ENCODE measurements at regions not wholly inside any gene's neighbourhood (a gene's known extent, or its start where the extent isn't known, plus 50 kb on each side); places are given as distances from the start of the nearest gene placed in this dataset.

DNA sequence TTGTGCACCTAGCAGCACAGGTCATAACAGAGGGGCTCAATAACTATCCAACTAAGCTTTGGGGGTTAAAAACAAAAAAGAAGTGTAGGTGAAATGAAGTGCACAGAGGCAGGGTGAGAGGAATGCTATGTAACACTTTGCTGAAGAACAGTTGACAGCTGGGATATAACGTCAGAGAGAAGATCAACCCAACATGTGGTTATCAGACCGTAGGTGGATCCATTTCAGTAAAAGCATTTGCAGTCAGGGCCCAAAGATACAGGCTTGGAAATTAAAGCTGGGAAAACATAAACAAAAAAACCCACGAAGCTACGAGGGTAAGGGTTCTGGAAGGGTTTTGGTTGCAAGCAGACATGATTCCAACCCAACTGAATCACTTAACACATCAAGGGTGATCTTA is 377.5 kb upstream of the NR2F2 start (continued):
- TF ChIP-seq, protein P1, sequence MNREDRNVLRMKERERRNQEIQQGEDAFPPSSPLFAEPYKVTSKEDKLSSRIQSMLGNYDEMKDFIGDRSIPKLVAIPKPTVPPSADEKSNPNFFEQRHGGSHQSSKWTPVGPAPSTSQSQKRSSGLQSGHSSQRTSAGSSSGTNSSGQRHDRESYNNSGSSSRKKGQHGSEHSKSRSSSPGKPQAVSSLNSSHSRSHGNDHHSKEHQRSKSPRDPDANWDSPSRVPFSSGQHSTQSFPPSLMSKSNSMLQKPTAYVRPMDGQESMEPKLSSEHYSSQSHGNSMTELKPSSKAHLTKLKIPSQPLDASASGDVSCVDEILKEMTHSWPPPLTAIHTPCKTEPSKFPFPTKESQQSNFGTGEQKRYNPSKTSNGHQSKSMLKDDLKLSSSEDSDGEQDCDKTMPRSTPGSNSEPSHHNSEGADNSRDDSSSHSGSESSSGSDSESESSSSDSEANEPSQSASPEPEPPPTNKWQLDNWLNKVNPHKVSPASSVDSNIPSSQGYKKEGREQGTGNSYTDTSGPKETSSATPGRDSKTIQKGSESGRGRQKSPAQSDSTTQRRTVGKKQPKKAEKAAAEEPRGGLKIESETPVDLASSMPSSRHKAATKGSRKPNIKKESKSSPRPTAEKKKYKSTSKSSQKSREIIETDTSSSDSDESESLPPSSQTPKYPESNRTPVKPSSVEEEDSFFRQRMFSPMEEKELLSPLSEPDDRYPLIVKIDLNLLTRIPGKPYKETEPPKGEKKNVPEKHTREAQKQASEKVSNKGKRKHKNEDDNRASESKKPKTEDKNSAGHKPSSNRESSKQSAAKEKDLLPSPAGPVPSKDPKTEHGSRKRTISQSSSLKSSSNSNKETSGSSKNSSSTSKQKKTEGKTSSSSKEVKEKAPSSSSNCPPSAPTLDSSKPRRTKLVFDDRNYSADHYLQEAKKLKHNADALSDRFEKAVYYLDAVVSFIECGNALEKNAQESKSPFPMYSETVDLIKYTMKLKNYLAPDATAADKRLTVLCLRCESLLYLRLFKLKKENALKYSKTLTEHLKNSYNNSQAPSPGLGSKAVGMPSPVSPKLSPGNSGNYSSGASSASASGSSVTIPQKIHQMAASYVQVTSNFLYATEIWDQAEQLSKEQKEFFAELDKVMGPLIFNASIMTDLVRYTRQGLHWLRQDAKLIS (CRISPR knock-in tag; IDR thresholded peaks at IDR 0.05), result no peak
- TF ChIP-seq SATB2 (CRISPR knock-in tag; IDR thresholded peaks at IDR 0.05) (no peak), TBX2 (CRISPR knock-in tag; IDR thresholded peaks at IDR 0.05; ENCODE audit: borderline replicate concordance) (no peak), ATM (IDR thresholded peaks at IDR 0.05; ENCODE audit: borderline replicate concordance) (no peak), ZKSCAN1 (IDR thresholded peaks at IDR 0.05; ENCODE audit: low read length) (no peak)

DNA sequence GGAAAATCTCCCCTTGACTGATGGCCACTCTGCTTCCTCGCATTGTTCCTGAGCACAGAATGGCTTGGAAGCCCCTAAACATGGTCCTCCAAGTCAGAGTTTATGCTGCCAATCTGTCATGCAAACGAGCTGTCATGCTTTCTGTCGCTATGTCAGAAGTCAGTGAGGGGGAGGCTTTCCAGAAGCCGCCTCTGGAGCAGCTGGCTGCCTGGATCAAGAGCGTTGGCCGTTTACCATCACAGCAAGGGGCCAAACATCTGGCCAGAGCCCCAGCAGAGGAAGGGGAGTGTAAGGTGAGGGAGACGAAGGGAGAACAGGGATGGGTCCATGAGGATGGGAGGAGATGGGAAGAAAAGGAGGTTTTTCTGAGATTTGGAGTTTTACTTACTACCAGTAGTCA is 372.6 kb upstream of the NR2F2 start:
- no peak overlapping the region for H3K4me3 ChIP-seq (replicated peaks in 1 of 3; ENCODE audit: insufficient read depth in 1 of 3, low read depth in 2 of 3, low read length in 3 of 3)
- no peak for FAIRE-seq
- TF ChIP-seq LCORL (IDR thresholded peaks at IDR 0.05) (no peak), LCORL (CRISPR knock-in tag; IDR thresholded peaks at IDR 0.05) (no peak), FIP1L1 (IDR thresholded peaks at IDR 0.05; ENCODE audit: borderline replicate concordance, insufficient read depth, low read depth, low read length) (no peak), ZNF274 (CRISPR knock-in tag; IDR thresholded peaks at IDR 0.05) (no peak), ZNF850 (CRISPR knock-in tag; conservative IDR thresholded peaks at IDR 0.05) (no peak), KDM1A (CRISPR knock-in tag; IDR thresholded peaks at IDR 0.05) (no peak), ZNF343 (CRISPR knock-in tag; IDR thresholded peaks at IDR 0.05) (no peak), BRCA1 (CRISPR knock-in tag; IDR thresholded peaks at IDR 0.05) (no peak), SOX6 (IDR thresholded peaks at IDR 0.05) (no peak), SOX6 (CRISPR knock-in tag; IDR thresholded peaks at IDR 0.05) (no peak), ARNT2 (CRISPR knock-in tag; IDR thresholded peaks at IDR 0.05; ENCODE audit: low read depth) (no peak), SKI (IDR thresholded peaks at IDR 0.05; ENCODE audit: partially characterized antibody) (no peak)
- TF ChIP-seq, protein P2, sequence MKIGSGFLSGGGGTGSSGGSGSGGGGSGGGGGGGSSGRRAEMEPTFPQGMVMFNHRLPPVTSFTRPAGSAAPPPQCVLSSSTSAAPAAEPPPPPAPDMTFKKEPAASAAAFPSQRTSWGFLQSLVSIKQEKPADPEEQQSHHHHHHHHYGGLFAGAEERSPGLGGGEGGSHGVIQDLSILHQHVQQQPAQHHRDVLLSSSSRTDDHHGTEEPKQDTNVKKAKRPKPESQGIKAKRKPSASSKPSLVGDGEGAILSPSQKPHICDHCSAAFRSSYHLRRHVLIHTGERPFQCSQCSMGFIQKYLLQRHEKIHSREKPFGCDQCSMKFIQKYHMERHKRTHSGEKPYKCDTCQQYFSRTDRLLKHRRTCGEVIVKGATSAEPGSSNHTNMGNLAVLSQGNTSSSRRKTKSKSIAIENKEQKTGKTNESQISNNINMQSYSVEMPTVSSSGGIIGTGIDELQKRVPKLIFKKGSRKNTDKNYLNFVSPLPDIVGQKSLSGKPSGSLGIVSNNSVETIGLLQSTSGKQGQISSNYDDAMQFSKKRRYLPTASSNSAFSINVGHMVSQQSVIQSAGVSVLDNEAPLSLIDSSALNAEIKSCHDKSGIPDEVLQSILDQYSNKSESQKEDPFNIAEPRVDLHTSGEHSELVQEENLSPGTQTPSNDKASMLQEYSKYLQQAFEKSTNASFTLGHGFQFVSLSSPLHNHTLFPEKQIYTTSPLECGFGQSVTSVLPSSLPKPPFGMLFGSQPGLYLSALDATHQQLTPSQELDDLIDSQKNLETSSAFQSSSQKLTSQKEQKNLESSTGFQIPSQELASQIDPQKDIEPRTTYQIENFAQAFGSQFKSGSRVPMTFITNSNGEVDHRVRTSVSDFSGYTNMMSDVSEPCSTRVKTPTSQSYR (CRISPR knock-in tag; IDR thresholded peaks at IDR 0.05; ENCODE audit: borderline replicate concordance), result no peak
- TF ChIP-seq, protein P3, sequence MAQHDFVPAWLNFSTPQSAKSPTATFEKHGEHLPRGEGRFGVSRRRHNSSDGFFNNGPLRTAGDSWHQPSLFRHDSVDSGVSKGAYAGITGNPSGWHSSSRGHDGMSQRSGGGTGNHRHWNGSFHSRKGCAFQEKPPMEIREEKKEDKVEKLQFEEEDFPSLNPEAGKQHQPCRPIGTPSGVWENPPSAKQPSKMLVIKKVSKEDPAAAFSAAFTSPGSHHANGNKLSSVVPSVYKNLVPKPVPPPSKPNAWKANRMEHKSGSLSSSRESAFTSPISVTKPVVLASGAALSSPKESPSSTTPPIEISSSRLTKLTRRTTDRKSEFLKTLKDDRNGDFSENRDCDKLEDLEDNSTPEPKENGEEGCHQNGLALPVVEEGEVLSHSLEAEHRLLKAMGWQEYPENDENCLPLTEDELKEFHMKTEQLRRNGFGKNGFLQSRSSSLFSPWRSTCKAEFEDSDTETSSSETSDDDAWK (CRISPR knock-in tag; IDR thresholded peaks at IDR 0.05), result no peak

More for the DNA sequence above, 372.6 kb upstream of the NR2F2 start:
- H4K20me1 ChIP-seq (ENCODE audit: insufficient read depth, low read length), result no peaks in the 10 kb centered on the region
- no peak overlapping the region for H3K9ac ChIP-seq (ENCODE audit: insufficient read depth, low read depth, low read length)
- DNase-seq (ENCODE audit: low spot score) (no peak), ATAC-seq (no peak)
- WGBS (ENCODE audit: low lambda C conversion rate), result 40% methylated on average over 7 of the region's 7 CpGs
- H3K79me2 ChIP-seq (ENCODE audit: insufficient read depth, low read length), result no peaks in the 10 kb centered on the region
- H3K36me3 ChIP-seq (replicated peaks in 1 of 2; ENCODE audit: control insufficient read depth in 1 of 2, insufficient read depth in 2 of 2, low read length in 2 of 2), result no peaks in the 10 kb centered on the region
- BruUV-seq (replicated peaks), result no TSS peak
- ChIA-PET POLR2A (no interaction called here), CTCF (ENCODE audit: low intra/inter-chr PET ratio, low total read pairs) (no interaction called here)
- H2AFZ ChIP-seq (ENCODE audit: low read length), result no peak overlapping the region
- H3K4me2 ChIP-seq (ENCODE audit: low read depth, low read length), result no peak overlapping the region
- intact Hi-C loops (cut with micrococcal nuclease; ENCODE audit: unreplicated experiment), result no loop called here
- no peaks in the 10 kb centered on the region for H3K27me3 ChIP-seq (ENCODE audit: control insufficient read depth in 1 of 2, insufficient read depth in 2 of 2, low read length in 2 of 2)
- H3K4me1 ChIP-seq (ENCODE audit: insufficient read depth, low read length), result no peaks in the 10 kb centered on the region
- in situ Hi-C loops (cut with HindIII; ENCODE audit: extremely low pct_ligation_motif_present, low pct_unique_long_range_greater_than_20kb), result no loop called here
- no peak overlapping the region for H3K27ac ChIP-seq (ENCODE audit: extremely low read length, insufficient read depth, low read length)
- H3K9me3 ChIP-seq (ENCODE audit: low read length), result no peaks in the 10 kb centered on the region
